ENCODE measurements at regions not wholly inside any gene's neighbourhood (a gene's known extent, or its start where the extent isn't known, plus 50 kb on each side); places are given as distances from the start of the nearest gene placed in this dataset.
"Not testable (repeated sequence)": the region's sequence is repeated elsewhere in the genome, so short reads cannot be mapped to it uniquely, and the experiment has no call there.

GRCh38 chr3:134106580-134106979 lies 76.9 kb upstream of the SLCO2A1 start:
- no peak for TF ChIP-seq CTCF (conservative IDR thresholded peaks at IDR 0.05; ENCODE audit: low read length)
- H3K4me3 ChIP-seq (ENCODE audit: low read length): no peak overlapping the region
- no peak for DNase-seq (ENCODE audit: low read depth)

- TF ChIP-seq CTCF (conservative IDR thresholded peaks at IDR 0.05; ENCODE audit: low read length): no peak
- no peak for DNase-seq (ENCODE audit: low read depth)
Observed at GRCh38 chr3:134105876-134106556, 76.3 kb upstream of the SLCO2A1 start.

GRCh38 chr3:134104031-134104430 lies 74.3 kb upstream of the SLCO2A1 start:
- no peak for TF ChIP-seq CTCF (conservative IDR thresholded peaks at IDR 0.05; ENCODE audit: low read length)
- H3K4me3 ChIP-seq (ENCODE audit: low read length): no peak overlapping the region
- DNase-seq (ENCODE audit: low read depth): no peak

More at GRCh38 chr3:134105876-134106556, 76.3 kb upstream of the SLCO2A1 start:
- H3K4me3 ChIP-seq (ENCODE audit: low read length): no peak overlapping the region

GRCh38 chr3:134103470-134103869 lies 73.7 kb upstream of the SLCO2A1 start:
- DNase-seq (ENCODE audit: low read depth): peak; percentile 49
- H3K4me3 ChIP-seq (ENCODE audit: low read length): no peak overlapping the region
- TF ChIP-seq CTCF (conservative IDR thresholded peaks at IDR 0.05; ENCODE audit: low read length): no peak

GRCh38 chr3:134102976-134103375 lies 73.3 kb upstream of the SLCO2A1 start:
- no peak for DNase-seq (ENCODE audit: low read depth)
- no peak for TF ChIP-seq CTCF (conservative IDR thresholded peaks at IDR 0.05; ENCODE audit: low read length)
- no peak overlapping the region for H3K4me3 ChIP-seq (ENCODE audit: low read length)

- H3K4me3 ChIP-seq (ENCODE audit: low read length); DNase-seq (ENCODE audit: low read depth): not testable (repeated sequence)
Observed at GRCh38 chr3:134096214-134096613, 66.5 kb upstream of the SLCO2A1 start.

- no peak for DNase-seq (ENCODE audit: low read depth)
- no peak for TF ChIP-seq CTCF (conservative IDR thresholded peaks at IDR 0.05; ENCODE audit: low read length)
- H3K4me3 ChIP-seq (ENCODE audit: low read length): no peak overlapping the region
Observed at GRCh38 chr3:134095005-134095404, 65.3 kb upstream of the SLCO2A1 start.
